Activated T-cell treated with anti-CD3 and anti-CD28 coated beads, Interleukin-2, amount 50 U/mL, for 24 hours (primary cell): ENCODE measurements at regions not wholly inside any gene's neighbourhood (a gene's known extent, or its start where the extent isn't known, plus 50 kb on each side); places are given as distances from the start of the nearest gene placed in this dataset.

ENCODE experiments used
- DNase-seq: peaks from one replicate; pipeline ENCODE4 v3.0.0-alpha.2; 2020
- H3K27ac Mint-ChIP-seq: 2 replicates; pipeline ENCODE4 v1.8.0; 2020; ENCODE audit warnings: mild to moderate bottlenecking, mixed read lengths
- H3K27me3 Mint-ChIP-seq: 2 replicates; pipeline ENCODE4 v1.8.0; 2020; ENCODE audit warnings: mixed read lengths
- H3K36me3 Mint-ChIP-seq: 2 replicates; pipeline ENCODE4 v1.8.0; 2020; ENCODE audit warnings: low read depth, mixed read lengths
- H3K4me1 Mint-ChIP-seq: 2 replicates; pipeline ENCODE4 v1.8.0; 2020; ENCODE audit warnings: low read depth, mixed read lengths
- H3K4me3 Mint-ChIP-seq: 2 replicates; pipeline ENCODE4 v1.8.0; 2020; ENCODE audit warnings: mild to moderate bottlenecking, moderate library complexity, mixed read lengths
- H3K9me3 Mint-ChIP-seq: 2 replicates; pipeline ENCODE4 v1.8.0; 2020; ENCODE audit warnings: mixed read lengths

DNA sequence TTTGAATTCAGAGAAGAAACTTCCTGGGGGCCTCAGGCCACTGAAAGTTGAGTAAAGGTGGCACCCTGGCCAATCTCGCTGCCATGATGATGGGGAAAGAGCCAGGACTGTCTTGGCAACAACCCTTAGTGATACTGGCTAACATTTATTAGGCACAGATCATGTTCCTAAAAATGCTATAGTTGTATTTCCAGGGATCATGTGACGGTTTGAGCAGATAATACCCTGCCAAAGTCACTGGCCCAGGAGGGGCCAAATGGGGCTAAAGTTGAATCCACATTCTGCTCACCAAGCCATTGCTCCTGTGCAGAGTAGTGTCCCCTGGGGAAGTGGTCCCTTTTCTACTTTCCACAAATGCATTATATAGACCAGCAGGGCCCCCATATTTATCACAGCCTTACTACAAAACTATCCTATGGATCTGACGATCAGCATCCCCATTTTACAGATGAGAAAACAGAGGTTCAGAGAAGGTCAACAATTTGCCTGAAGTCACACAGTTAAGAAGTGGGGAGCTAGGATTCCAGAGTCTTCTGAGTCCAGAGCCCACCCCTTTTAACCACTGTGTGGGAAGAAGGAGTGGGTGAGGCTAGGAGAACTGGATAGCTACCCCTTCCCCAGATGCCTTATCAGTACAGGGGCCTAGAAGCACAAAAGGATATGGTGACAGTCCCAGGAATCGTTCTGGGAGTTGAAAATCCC is 300.0 kb upstream of the IRX3 start:
- DNase-seq = no peak
- H3K27ac Mint-ChIP-seq = no peak overlapping the region
- H3K4me1 Mint-ChIP-seq = no peaks in the 10 kb centered on the region
- H3K4me3 Mint-ChIP-seq = no peak overlapping the region
- peaks cover 14% of the 10 kb centered on the region for H3K27me3 Mint-ChIP-seq
- H3K36me3 Mint-ChIP-seq = no peaks in the 10 kb centered on the region
- no peaks in the 10 kb centered on the region for H3K9me3 Mint-ChIP-seq

DNA sequence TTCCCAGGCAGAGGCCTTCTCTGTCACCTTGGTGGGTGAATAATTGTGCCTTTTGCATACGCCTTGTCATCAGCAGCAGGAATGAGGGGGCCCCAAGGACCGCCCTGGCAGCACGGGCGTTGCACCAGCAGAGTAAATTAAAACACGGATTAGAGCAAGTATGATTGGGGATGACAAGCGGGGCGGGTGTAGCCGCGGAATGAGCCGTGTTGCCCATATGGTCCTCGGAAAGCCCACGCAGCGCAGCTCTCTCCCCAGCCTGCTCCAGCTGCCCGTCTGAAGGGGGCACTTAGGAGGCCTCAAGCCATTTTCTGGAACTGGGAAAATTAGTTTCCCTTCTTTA is 299.4 kb upstream of the IRX3 start:
- H3K27ac Mint-ChIP-seq = no peak overlapping the region
- H3K9me3 Mint-ChIP-seq = no peaks in the 10 kb centered on the region
- no peak overlapping the region for H3K4me3 Mint-ChIP-seq

DNA sequence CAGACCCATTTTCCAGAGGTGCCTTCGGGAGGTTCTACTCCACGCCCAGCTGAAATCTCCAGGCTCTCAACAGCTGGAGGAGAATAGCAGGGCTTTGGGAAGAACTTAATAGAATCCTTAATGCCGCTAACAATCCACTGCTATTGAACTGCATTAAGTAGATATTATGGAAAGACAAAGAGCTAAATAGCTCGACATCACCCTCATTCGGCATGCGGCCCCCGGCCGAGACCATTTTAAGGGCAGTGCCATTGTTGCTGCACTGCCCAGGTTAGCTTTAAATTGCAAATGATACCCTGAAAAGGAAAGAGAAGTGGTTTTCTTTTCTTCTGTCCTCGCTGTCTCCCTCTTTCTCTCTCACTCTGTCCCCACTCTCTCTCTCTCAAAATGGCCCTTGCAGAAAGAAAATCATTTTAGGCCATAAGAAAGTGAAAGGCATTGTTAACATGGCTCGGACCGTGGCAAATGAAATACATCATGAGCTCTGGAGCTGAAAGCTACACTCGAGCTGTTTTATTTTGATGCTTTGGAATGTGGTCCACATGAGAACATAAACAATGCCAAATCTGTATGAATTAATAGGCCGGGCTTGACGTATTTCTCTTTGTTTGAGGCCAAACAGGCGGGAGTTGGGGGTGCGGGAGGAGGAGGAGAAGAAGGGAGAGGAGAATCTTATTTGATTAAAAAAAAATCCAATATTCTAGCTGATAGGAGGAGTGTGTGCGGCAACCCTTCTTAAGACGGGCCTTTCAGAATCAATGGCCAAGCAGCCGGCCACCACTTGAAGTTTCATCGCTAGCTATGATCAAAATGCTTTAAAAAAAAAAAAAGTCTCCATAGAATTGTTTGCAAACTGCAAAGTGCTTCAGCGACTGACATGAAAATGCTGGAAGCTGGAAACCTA is 298.8 kb upstream of the IRX3 start:
- Mint-ChIP-seq H3K27me3 (peaks cover 11% of the 10 kb centered on the region), H3K4me1 (no peaks in the 10 kb centered on the region), H3K4me3 (no peak overlapping the region), H3K27ac (no peak overlapping the region), H3K36me3 (no peaks in the 10 kb centered on the region), H3K9me3 (no peaks in the 10 kb centered on the region)
- DNase-seq = no peak

More for the DNA sequence above, 299.4 kb upstream of the IRX3 start:
- Mint-ChIP-seq H3K36me3 (no peaks in the 10 kb centered on the region), H3K27me3 (peaks cover 11% of the 10 kb centered on the region), H3K4me1 (no peaks in the 10 kb centered on the region)
- DNase-seq = no peak

DNA sequence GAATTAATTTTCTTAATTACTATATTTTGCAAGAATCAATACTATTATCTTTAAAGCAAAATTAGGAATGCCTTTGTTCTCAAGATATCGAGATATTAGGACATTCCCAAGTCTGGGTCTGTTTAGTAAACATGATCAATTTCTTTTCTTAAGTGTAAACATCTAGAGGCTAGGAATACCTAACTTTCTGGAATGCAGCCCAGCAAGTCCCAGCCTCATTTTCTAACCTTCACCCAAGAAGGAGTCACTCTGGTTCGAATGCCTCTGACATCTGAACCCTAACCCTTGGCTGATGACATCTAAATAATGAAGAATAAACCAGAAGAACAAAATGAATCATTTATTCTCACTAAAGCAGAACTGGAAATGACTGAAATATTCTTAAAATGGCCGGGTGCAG is 297.5 kb upstream of the IRX3 start:
- no peak overlapping the region for H3K27ac Mint-ChIP-seq
- no peaks in the 10 kb centered on the region for H3K4me1 Mint-ChIP-seq
- DNase-seq = no peak
- H3K27me3 Mint-ChIP-seq = peaks cover 11% of the 10 kb centered on the region
- H3K4me3 Mint-ChIP-seq = no peak overlapping the region
- no peaks in the 10 kb centered on the region for H3K9me3 Mint-ChIP-seq
- H3K36me3 Mint-ChIP-seq = no peaks in the 10 kb centered on the region

DNA sequence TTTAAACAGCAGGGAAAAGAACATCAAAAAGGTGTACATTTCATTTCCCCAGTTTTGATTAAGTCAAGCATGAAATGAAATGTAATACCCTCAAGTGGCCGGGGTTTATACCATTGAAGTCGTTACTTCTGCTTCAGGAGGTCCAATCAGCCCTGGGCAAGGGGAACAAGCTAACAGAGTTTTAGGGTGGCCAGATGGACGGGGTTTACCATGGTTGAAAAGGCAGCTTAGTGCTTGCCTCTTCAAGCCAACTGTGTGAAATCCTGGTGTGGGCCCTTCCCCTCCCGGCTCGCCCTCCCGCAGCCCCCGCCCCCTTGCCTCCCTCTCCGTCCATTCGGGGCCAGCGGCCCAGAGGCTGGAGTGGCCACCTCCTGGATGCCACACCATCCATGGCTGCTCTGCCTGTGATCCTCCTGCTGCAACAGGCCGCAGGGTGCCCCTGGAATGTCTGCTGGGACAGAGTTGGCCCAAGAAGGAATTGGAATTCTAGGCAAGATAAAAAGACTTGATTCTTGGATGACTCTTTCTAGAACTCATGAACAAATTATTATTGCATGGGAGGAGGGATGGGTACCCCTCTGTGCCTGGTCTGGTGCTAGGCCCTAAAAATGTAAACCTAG is 296.2 kb upstream of the IRX3 start:
- no peaks in the 10 kb centered on the region for H3K36me3 Mint-ChIP-seq
- H3K9me3 Mint-ChIP-seq = no peaks in the 10 kb centered on the region
- H3K27me3 Mint-ChIP-seq = peaks cover 17% of the 10 kb centered on the region
- no peaks in the 10 kb centered on the region for H3K4me1 Mint-ChIP-seq
- H3K4me3 Mint-ChIP-seq = no peak overlapping the region
- H3K27ac Mint-ChIP-seq = no peak overlapping the region
- DNase-seq = no peak

DNA sequence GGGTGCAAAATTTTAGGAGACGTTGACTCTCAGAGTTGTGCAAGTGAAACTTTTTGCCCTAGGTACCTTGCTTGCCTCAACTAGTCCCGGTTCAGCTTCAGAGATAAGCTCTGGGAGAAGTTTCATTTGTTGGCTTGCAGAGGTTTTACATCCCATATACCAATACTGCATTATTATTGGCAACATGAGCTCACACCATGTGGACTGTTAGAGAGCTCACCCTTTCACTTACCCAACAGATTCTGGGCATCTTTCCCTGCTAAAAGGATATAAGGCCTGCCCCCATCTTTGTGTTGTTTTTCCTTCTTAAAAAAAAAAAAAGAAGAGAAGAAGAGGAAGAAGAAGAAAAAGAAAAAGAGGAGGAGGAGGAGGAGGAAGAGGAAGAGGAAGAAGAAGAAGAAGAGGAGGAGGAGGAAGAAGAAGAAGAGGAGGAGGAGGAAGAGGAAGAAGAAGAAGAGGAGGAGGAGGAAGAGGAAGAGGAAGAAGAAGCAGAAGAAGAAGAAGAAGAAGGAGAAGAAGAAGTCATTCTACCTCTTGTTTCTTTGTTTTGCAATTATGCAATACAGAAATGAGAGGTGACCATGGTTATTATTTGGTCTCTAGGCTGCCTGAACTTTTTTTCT is 292.6 kb upstream of the IRX3 start:
- H3K36me3 Mint-ChIP-seq = no peaks in the 10 kb centered on the region
- no peaks in the 10 kb centered on the region for H3K9me3 Mint-ChIP-seq
- H3K27me3 Mint-ChIP-seq = peaks cover 30% of the 10 kb centered on the region
- no peak for DNase-seq
- no peak overlapping the region for H3K4me3 Mint-ChIP-seq
- no peaks in the 10 kb centered on the region for H3K4me1 Mint-ChIP-seq
- no peak overlapping the region for H3K27ac Mint-ChIP-seq

DNA sequence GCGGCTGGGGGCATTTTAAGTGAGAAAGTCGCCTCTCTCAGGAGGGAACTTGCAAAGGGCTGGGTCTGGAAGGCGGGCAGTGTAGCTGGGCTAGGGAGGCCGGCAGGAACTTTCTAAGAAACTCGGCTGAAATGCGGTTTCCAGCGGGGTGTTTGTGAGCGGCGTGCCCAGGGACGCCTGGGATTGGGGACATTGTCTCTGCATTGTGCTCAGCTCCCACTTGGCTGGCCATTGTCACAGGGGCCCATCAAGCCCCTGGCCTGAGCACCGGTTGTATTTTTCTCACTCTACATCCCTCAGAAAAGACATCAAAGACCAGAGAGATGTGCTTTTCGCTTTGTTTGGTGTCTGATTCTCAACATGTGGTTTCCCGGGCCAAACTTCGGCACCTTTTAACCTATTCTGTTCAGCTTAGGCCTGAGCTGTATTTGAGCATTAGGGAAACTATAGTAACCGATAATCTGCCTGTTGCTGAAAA is 291.1 kb upstream of the IRX3 start:
- H3K36me3 Mint-ChIP-seq = no peaks in the 10 kb centered on the region
- H3K4me3 Mint-ChIP-seq = no peak overlapping the region
- H3K9me3 Mint-ChIP-seq = no peaks in the 10 kb centered on the region
- H3K4me1 Mint-ChIP-seq = no peaks in the 10 kb centered on the region
- H3K27me3 Mint-ChIP-seq = peaks cover 30% of the 10 kb centered on the region
- no peak for DNase-seq
- H3K27ac Mint-ChIP-seq = no peak overlapping the region

DNA sequence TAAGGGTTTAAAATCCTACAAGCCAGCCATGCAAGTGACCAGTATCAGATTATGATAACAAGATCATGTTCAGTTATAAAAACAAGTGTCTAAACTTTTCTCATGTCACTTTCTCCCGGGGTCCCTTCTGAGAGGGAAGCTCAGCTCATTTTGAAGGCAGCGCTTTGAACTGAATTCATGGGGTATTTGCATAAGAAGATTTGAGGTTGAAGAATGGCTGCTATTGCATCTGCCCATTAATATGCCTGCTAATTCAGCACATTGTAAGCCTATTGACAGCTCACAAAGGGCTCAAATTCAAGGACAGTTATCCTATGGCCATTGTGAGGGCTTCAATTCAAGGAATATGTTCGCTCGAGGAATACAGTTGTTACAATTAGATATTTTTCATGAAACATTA is 290.2 kb upstream of the IRX3 start:
- Mint-ChIP-seq H3K36me3 (no peaks in the 10 kb centered on the region), H3K9me3 (no peaks in the 10 kb centered on the region), H3K27me3 (peaks cover 30% of the 10 kb centered on the region)

DNA sequence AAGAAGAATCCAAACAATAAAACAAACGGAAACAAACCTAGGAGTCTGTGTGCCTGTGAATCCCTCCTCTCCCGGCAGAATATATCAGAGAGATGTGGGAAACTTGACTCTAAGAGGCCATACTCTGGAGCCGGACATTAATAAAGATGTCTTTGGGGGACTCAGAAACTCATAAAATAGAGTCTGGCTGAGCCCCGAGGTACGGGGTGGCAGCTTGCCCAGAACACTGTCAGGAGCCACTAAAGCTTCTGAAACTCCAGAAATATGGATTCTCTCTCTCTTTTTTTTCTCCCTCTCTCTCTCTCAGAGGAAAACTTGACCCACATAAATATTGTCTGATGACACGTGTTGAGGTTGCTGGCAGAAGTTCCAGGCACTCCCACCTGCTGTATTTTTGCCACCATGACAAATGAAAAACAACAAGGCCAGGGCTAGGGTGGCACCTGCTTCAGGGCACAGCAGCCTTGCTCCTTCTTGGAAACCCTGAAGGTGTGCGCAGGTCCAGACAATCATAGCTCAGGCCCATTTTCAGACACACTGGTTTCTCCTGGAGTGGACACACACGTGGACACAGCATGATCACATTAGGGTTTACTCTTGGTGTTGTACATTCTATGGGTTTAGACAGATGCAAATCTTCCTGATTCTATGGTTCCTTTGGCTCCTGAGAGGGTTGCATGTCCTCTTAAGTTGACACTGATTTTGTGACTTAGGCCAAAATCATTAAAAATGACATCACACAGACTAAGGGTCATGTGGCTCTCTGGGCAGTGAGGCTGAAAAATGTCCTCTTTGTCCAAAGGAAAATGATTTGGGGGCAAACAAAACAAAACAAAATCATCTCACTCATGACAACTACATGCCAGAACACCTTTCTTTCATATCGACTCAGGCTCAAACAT is 282.6 kb upstream of the IRX3 start:
- no peaks in the 10 kb centered on the region for H3K36me3 Mint-ChIP-seq
- no peak for DNase-seq
- H3K27ac Mint-ChIP-seq = no peak overlapping the region
- H3K4me1 Mint-ChIP-seq = no peaks in the 10 kb centered on the region
- H3K27me3 Mint-ChIP-seq = no peaks in the 10 kb centered on the region
- H3K4me3 Mint-ChIP-seq = no peak overlapping the region
- no peaks in the 10 kb centered on the region for H3K9me3 Mint-ChIP-seq

More for the DNA sequence above, 290.2 kb upstream of the IRX3 start:
- no peak for DNase-seq
- no peak overlapping the region for H3K27ac Mint-ChIP-seq
- H3K4me3 Mint-ChIP-seq = no peak overlapping the region
- no peaks in the 10 kb centered on the region for H3K4me1 Mint-ChIP-seq

DNA sequence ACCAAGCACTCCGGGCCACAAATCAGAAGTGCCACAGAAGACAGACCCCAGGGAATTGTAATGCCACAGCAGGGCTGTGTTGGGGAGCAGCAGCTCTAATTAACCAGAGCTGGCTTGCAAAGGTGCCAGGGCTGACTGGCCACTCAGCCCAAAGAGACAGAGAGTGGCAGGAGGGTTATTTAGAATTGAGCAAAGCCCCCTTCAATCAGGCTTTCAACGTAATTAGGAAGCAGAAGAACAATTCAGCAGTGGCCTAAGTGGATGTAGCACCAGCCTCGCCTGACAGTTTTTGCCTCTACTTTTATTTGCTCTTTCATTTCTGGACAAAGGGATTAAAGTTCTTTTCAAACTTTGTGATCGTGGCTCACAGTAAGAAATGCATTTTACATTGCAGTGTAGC is 278.3 kb upstream of the IRX3 start:
- Mint-ChIP-seq H3K4me1 (no peaks in the 10 kb centered on the region), H3K36me3 (no peaks in the 10 kb centered on the region), H3K9me3 (no peaks in the 10 kb centered on the region), H3K27me3 (no peaks in the 10 kb centered on the region), H3K27ac (no peak overlapping the region), H3K4me3 (no peak overlapping the region)
- no peak for DNase-seq

DNA sequence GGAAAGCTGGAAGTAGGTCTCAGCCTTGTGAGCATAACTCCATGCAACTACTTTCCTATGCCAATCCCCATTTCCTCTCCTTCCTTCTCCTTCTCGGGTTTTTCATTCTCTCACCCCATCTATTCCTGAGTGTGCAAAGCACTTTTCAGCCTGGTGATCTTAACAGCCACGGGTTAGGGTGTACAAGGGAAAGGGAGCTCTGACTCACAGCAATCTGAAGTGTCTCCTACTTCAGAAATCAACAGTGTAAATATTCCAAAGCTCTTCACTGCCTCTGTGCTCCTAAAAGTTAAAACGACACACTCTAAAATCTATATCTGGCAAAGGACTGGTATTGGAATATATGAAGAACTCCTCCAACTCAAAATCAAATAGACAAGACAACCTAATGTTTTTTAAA is 268.0 kb upstream of the IRX3 start:
- peaks cover 10% of the 10 kb centered on the region for H3K27me3 Mint-ChIP-seq
- H3K4me1 Mint-ChIP-seq = no peaks in the 10 kb centered on the region
- peaks cover 8% of the 10 kb centered on the region for H3K9me3 Mint-ChIP-seq
- H3K27ac Mint-ChIP-seq = no peak overlapping the region
- no peak for DNase-seq
- H3K4me3 Mint-ChIP-seq = no peak overlapping the region
- H3K36me3 Mint-ChIP-seq = no peaks in the 10 kb centered on the region

DNA sequence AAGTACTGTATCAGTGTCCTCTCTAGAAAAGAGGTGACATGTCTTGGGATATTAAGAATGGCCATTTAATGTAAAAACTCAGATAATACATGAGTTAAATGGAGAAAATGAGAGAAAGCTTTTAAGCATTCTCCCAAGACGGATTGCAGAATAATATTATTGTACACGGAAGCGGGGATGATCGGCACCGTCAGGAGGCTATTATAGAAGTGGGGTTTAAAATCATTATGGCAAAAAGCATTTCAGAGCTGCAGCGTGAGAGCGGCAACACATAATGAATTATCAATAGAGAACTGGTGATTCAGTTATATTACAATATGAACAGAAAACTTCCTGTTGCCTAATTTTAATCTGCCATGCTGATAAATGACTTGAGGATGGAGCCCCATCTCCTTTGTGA is 261.7 kb upstream of the IRX3 start:
- Mint-ChIP-seq H3K4me1 (no peaks in the 10 kb centered on the region), H3K9me3 (peaks cover 6% of the 10 kb centered on the region), H3K27me3 (peaks cover 14% of the 10 kb centered on the region), H3K4me3 (no peak overlapping the region), H3K27ac (no peak overlapping the region), H3K36me3 (no peaks in the 10 kb centered on the region)
- DNase-seq = no peak

DNA sequence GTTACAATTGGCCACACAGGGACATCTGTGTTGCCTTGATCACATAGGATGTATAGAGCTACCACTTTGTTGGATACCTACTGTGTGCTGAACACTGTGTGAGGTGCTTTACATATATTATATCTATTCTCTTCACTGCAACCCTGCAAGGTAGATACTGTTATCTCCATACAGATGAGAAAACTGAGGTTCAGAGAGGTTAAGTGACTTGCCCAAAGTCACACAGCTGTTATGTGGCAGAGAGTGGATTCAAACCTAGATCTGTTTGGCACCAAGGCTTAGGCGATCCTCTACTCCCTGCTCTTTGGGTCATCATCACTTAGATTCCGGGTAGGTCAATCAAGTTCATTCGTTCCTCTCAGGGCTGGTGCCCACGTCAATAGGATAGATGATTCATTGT is 260.5 kb upstream of the IRX3 start:
- no peaks in the 10 kb centered on the region for H3K4me1 Mint-ChIP-seq
- peaks cover 14% of the 10 kb centered on the region for H3K27me3 Mint-ChIP-seq
- H3K9me3 Mint-ChIP-seq = peaks cover 5% of the 10 kb centered on the region
- H3K4me3 Mint-ChIP-seq = no peak overlapping the region
- no peak overlapping the region for H3K27ac Mint-ChIP-seq
- H3K36me3 Mint-ChIP-seq = no peaks in the 10 kb centered on the region
- DNase-seq = no peak

DNA sequence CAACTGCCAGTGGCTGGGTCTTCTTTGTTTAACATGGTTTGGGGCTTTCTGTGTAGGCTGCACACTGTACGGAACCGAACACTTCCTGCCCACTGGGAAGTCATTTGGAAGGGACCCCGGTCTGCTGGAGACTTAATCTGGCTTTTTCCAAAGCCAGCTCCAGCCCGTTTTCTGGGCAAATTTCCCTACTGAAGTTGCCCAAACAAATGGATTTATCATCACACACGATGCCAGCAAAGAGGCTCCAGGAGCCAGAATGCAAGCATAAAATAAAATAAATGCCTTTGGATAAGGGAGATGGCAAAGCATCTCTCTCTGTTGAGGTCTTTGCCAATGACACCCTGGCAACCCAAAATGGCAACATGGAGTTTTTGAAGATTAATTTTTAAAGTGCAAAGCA is 259.9 kb upstream of the IRX3 start:
- no peak overlapping the region for H3K27ac Mint-ChIP-seq
- no peaks in the 10 kb centered on the region for H3K36me3 Mint-ChIP-seq
- no peak for DNase-seq
- no peaks in the 10 kb centered on the region for H3K4me1 Mint-ChIP-seq
- H3K4me3 Mint-ChIP-seq = no peak overlapping the region
- H3K9me3 Mint-ChIP-seq = peaks cover 2% of the 10 kb centered on the region
- peaks cover 14% of the 10 kb centered on the region for H3K27me3 Mint-ChIP-seq
